OCI-LY3 (cell line): ENCODE measurements at regions not wholly inside any gene's neighbourhood (a gene's known extent, or its start where the extent isn't known, plus 50 kb on each side); places are given as distances from the start of the nearest gene placed in this dataset.

Source experiments
- CTCF ChIP-seq: fragments of 200-600, 300-600 bp; sonication (generic); IDR thresholded peaks from 2 replicates; pipeline ENCODE4 v1.5.1; 2014; ENCODE audit warnings: antibody characterized with exemption, low read length, low read depth
- EZH2phosphoT487 ChIP-seq: fragments of 200-600 bp; shearing (Covaris generic); IDR thresholded peaks from 2 replicates; pipeline ENCODE4 v1.6.1; 2018; ENCODE audit warnings: antibody characterized with exemption, mixed run types, low read depth

GRCh38 chr16:49050607-49051006 is 231.0 kb downstream of the CBLN1 start:
- TF ChIP-seq EZH2phosphoT487 (no peak), CTCF (no peak)
